ENCODE measurements at regions not wholly inside any gene's neighbourhood (a gene's known extent, or its start where the extent isn't known, plus 50 kb on each side); places are given as distances from the start of the nearest gene placed in this dataset.

DNA sequence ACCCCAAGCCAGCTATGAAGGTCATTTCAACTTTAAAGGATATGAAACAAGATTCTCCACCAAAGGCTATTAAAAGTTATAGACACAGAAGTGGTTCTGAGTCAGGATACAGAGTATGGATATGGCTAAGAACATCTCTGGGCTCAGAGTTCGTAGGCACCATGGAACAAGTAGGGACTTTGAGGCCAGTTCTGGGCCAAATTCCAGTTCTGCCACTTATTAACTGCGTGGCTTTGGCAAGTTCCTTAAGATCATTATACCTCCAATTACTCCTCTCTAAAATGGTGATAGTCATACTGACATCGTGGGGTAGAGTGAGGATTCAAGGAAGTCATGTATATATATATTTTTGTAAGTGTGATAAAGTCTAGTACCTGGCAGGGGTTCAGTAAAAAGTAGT lies 105.8 kb upstream of the NFE2L3 start:
- H3K36me3 ChIP-seq = no peaks in the 10 kb centered on the region
- DNase-seq = no peak
- H3K9me3 ChIP-seq (ENCODE audit: severe bottlenecking) = no peaks in the 10 kb centered on the region
- H3K27ac ChIP-seq = no peak overlapping the region
- TF ChIP-seq, protein P1, sequence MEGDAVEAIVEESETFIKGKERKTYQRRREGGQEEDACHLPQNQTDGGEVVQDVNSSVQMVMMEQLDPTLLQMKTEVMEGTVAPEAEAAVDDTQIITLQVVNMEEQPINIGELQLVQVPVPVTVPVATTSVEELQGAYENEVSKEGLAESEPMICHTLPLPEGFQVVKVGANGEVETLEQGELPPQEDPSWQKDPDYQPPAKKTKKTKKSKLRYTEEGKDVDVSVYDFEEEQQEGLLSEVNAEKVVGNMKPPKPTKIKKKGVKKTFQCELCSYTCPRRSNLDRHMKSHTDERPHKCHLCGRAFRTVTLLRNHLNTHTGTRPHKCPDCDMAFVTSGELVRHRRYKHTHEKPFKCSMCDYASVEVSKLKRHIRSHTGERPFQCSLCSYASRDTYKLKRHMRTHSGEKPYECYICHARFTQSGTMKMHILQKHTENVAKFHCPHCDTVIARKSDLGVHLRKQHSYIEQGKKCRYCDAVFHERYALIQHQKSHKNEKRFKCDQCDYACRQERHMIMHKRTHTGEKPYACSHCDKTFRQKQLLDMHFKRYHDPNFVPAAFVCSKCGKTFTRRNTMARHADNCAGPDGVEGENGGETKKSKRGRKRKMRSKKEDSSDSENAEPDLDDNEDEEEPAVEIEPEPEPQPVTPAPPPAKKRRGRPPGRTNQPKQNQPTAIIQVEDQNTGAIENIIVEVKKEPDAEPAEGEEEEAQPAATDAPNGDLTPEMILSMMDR (IDR thresholded peaks at IDR 0.05; ENCODE audit: low read depth, low read length) = no peak
- H3K4me3 ChIP-seq (ENCODE audit: low read depth, low read length) = no peak overlapping the region
- no peaks in the 10 kb centered on the region for H3K27me3 ChIP-seq (ENCODE audit: insufficient read depth, low read depth, severe bottlenecking)

DNA sequence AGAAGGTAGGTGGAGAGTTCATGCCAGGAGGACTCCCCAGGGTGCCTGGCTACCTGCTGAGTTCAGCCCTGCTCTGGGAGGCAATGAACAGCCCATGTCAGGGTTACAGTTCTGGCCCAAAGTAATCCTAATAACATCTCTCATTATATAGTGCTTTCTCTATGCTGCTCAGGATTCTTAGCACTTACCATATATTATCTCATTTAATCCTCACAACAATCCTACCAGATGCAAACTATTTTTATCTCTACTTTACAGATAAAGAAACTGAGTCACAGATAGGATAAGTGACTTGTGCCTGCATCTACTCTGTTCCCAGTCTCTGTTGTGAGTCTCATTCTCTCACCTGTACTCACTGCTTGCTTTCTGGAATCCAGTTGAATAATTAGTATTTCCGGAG lies 105.1 kb upstream of the NFE2L3 start:
- DNase-seq = no peak
- no peak overlapping the region for H3K27ac ChIP-seq
- H3K27me3 ChIP-seq (ENCODE audit: insufficient read depth, low read depth, severe bottlenecking) = no peaks in the 10 kb centered on the region
- H3K36me3 ChIP-seq = no peaks in the 10 kb centered on the region
- TF ChIP-seq, protein P1 (IDR thresholded peaks at IDR 0.05; ENCODE audit: low read depth, low read length) = no peak
- no peak overlapping the region for H3K4me3 ChIP-seq (ENCODE audit: low read depth, low read length)
- peaks cover 2% of the 10 kb centered on the region for H3K9me3 ChIP-seq (ENCODE audit: severe bottlenecking)

DNA sequence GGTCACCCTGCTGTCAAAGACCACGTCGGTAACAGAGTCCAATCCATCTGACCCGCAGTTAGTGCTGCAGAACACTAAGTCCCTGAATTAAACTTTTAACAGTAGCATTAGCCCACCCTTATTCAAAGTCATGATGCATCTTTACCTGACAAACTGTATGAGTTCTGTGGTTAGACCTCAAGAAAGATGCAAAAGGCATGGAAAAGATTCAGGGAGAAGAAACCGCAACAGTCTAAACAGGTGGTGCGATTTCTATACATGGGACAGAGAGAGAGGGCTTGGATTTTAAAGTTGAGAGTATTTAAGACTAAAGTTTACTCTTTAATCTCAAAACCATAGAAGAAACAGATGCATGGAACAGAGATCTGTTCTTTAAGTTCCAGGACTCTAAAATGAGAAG lies 103.3 kb upstream of the NFE2L3 start:
- no peaks in the 10 kb centered on the region for H3K27me3 ChIP-seq (ENCODE audit: insufficient read depth, low read depth, severe bottlenecking)
- H3K9me3 ChIP-seq (ENCODE audit: severe bottlenecking) = peaks cover 5% of the 10 kb centered on the region
- H3K27ac ChIP-seq = no peak overlapping the region
- no peak for DNase-seq
- H3K36me3 ChIP-seq = no peaks in the 10 kb centered on the region
- TF ChIP-seq, protein P1 (IDR thresholded peaks at IDR 0.05; ENCODE audit: low read depth, low read length) = no peak
- no peak overlapping the region for H3K4me3 ChIP-seq (ENCODE audit: low read depth, low read length)

DNA sequence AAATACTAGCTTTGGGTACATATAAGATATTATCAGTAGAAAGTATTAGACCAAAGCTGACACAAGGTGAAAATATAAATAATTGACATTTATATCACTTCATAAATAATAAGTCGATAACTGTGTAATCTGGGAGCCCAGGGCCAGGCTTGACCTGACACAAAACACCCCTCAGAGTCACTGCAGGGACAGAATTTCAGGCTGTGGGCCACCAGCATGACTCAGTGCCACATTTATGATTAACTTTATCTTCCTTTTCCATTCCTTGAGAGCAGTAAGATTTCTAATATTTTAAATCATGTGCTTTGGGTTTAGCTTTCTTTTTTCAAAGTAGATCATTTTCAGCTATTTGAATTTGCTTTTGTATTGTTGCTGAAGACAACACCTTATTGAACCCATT lies 102.9 kb upstream of the NFE2L3 start:
- Histone ChIP-seq H3K9me3 (ENCODE audit: severe bottlenecking) (peaks cover 5% of the 10 kb centered on the region), H3K36me3 (no peaks in the 10 kb centered on the region), H3K27ac (no peak overlapping the region), H3K27me3 (ENCODE audit: insufficient read depth, low read depth, severe bottlenecking) (no peaks in the 10 kb centered on the region), H3K4me3 (ENCODE audit: low read depth, low read length) (no peak overlapping the region)
- no peak for DNase-seq
- TF ChIP-seq, protein P1 (IDR thresholded peaks at IDR 0.05; ENCODE audit: low read depth, low read length) = no peak

DNA sequence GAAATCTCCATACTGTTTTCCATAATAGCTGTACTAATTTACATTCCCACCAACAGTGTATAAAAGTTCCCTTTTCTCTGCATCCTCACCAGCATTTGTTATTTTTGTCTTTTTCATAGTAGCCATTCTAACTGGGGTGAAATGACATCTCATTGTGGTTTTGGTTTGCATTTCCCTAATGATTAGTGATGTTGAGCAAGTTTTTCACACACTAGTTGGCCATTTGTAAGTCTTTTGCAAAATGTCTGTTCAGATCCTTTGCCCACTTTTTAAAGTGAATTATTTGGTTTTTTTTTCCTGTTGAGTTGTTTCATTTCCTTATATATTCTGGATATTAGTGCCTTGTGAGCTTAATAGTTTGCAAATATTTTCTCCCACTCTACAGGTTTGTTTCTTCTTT lies 101.0 kb upstream of the NFE2L3 start:
- no peak for DNase-seq
- no peak overlapping the region for H3K4me3 ChIP-seq (ENCODE audit: low read depth, low read length)

DNA sequence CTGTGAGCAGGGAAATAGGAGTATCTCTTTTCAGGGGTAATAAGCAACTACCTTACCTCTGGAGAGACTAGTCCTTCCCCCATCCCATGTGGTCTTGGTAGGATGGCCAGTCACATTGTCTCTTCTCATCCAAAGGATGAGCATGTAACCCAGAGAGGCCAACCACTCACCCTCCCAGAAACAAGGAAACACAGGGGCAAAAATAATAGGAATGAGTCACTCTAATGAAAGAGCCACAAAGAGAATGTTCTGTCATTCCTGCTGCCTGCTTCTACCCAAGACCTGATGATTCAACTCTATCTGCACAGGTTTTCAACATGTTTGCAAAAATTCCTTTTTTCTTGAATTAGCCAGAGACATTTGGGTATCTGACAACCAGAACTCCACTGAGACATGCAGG lies 99.3 kb upstream of the NFE2L3 start:
- Histone ChIP-seq H3K9me3 (ENCODE audit: severe bottlenecking) (peaks cover 5% of the 10 kb centered on the region), H3K27me3 (ENCODE audit: insufficient read depth, low read depth, severe bottlenecking) (no peaks in the 10 kb centered on the region), H3K27ac (no peak overlapping the region), H3K4me3 (ENCODE audit: low read depth, low read length) (no peak overlapping the region), H3K36me3 (no peaks in the 10 kb centered on the region)
- TF ChIP-seq, protein P1 (IDR thresholded peaks at IDR 0.05; ENCODE audit: low read depth, low read length) = no peak
- DNase-seq = no peak

More for the DNA sequence above, 101.0 kb upstream of the NFE2L3 start:
- peaks cover 5% of the 10 kb centered on the region for H3K9me3 ChIP-seq (ENCODE audit: severe bottlenecking)
- no peak overlapping the region for H3K27ac ChIP-seq
- TF ChIP-seq, protein P1 (IDR thresholded peaks at IDR 0.05; ENCODE audit: low read depth, low read length) = no peak
- H3K36me3 ChIP-seq = no peaks in the 10 kb centered on the region
- H3K27me3 ChIP-seq (ENCODE audit: insufficient read depth, low read depth, severe bottlenecking) = no peaks in the 10 kb centered on the region

Measured in WERI-Rb-1 (cell line).